Psoas muscle (tissue), 7 donors: ENCODE measurements at regions not wholly inside any gene's neighbourhood (a gene's known extent, or its start where the extent isn't known, plus 50 kb on each side); places are given as distances from the start of the nearest gene placed in this dataset.
A peak's percentile ranks its signal among the peaks of the same experiment; 100 is the strongest.

Experiments
- ATAC-seq, 4 donors: fragments of 200-7000 bp; cut with Tn5 transposase; one replicate each; pipeline ENCODE4 v1.9.1; 2020; ENCODE audit warnings: moderate library complexity in 3 of 4, mild to moderate bottlenecking in 2 of 4
- DNase-seq, 2 donors: peaks; one replicate each; pipeline ENCODE4 v3.0.0-alpha.2; 2020
- H3K27ac ChIP-seq: fragments of 200-600 bp; one replicate; pipeline ENCODE4 v1.8.0; 2022
- H3K27me3 ChIP-seq, 3 donors: fragments of 200-600 bp in 1 of 3; one replicate each; pipeline versions ENCODE4 v1.6.1 to v1.8.0; 2013 to 2022; ENCODE audit warnings: low read length in 2 of 3, mild to moderate bottlenecking in 2 of 3, moderate library complexity in 1 of 3; ENCODE audit not compliant: insufficient read depth in 3 of 3
- H3K36me3 ChIP-seq, 2 donors: fragments of 200-600 bp in 1 of 2; one replicate each; pipeline versions ENCODE4 v1.6.1 to v1.8.0; 2013 to 2022; ENCODE audit warnings: low read depth in 1 of 2, mild to moderate bottlenecking in 1 of 2, moderate library complexity in 1 of 2; ENCODE audit not compliant: insufficient read depth in 1 of 2
- H3K4me1 ChIP-seq: fragments of 200-600 bp; one replicate; pipeline ENCODE4 v1.8.0; 2022
- H3K4me3 ChIP-seq: fragments of 200-600 bp; one replicate; pipeline ENCODE4 v1.8.0; 2022; ENCODE audit warnings: mild to moderate bottlenecking
- H3K9me3 ChIP-seq: fragments of 200-600 bp; one replicate; pipeline ENCODE4 v1.8.0; 2022
- CTCF ChIP-seq: fragments of 200-600 bp; IDR thresholded peaks from one replicate; pipeline ENCODE4 v1.8.0; 2022; ENCODE audit warnings: antibody characterized with exemption
- WGBS, 3 donors: extraction: QIAGEN DNeasy Blood & Tissue Kit; methylation state at CpG; one replicate each; pipeline versions ENCODE4 v1.1.6 to v1.1.7; 2013; 5-methylcytosine and 5-hydroxymethylcytosine counted together
- intact Hi-C, 2 donors: fragments of 100-400 bp; cut with DNase I; formaldehyde crosslinking; loops; one replicate each; pipeline versions ENCODE4 v1.11.0 to v1.14.2; 2022
- donor health status: healthy with polysubstance abuse.
- donor health status: DM: no; HTN: no; CAD: no; lungs with moderate emphysema.
- donor health status: Bipolar disorder and iron deficiency.
- donor health status: healthy.
- donor health status: DM: yes; HTN: yes; CAD: no.
- donor health status: DM: no; HTN: no; CAD: no.
- donor health status: DM: yes; HTN: yes; CAD: no.

DNA sequence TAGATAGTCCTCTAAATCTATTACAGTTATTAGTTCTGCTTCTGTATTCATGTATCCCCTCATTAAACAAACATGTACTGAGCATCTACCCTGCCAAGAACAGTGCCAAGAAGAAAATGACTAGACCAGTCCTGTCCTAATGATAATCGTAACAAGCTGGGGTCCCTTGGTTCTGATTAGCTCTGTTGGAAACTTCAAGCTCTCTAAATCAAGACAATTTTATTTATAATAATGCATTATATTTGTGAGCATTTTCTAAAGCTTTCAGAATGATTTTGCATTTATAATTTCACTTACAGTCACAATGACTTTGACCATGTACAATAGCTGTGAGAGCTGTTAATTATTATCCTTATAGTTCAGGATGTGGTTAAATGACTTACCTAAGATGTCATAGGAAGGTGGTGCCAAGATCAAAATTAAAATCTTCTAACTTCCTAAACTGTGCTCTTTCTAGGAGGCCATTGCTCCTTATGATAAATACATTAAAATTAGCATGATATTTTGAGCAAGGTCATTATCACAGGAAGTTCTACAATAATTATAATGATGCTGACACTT lies 336.5 kb upstream of the SLC39A10 start:
- intact Hi-C loops: no loop called here
- DNase-seq (no peak), ATAC-seq (no peak)
- H3K27me3 ChIP-seq: no peaks in the 10 kb centered on the region
- no peaks in the 10 kb centered on the region for H3K9me3 ChIP-seq
- TF ChIP-seq CTCF: no peak
- 59 to 68% (median 62%) methylated on average over 1 of the region's 1 CpG for WGBS, 3 donors
- no peak overlapping the region for H3K27ac ChIP-seq
- H3K4me3 ChIP-seq: no peak overlapping the region
- H3K36me3 ChIP-seq: no peaks in the 10 kb centered on the region
- H3K4me1 ChIP-seq: peaks cover 5% of the 10 kb centered on the region

- Histone ChIP-seq H3K4me3 (no peak overlapping the region), H3K27ac (no peak overlapping the region), H3K27me3 (no peaks in the 10 kb centered on the region), H3K9me3 (no peaks in the 10 kb centered on the region), H3K4me1 (peaks cover 5% of the 10 kb centered on the region), H3K36me3 (no peaks in the 10 kb centered on the region)
- WGBS, 3 donors: 0 to 65% (median 59%) methylated on average over 1 of the region's 1 CpG
- TF ChIP-seq CTCF: no peak
- ATAC-seq (no peak), DNase-seq (no peak)
- intact Hi-C loops: no loop called here
These were observed 337.2 kb upstream of the SLC39A10 start for GRCh38 chr2:195319548-195320412.

DNA sequence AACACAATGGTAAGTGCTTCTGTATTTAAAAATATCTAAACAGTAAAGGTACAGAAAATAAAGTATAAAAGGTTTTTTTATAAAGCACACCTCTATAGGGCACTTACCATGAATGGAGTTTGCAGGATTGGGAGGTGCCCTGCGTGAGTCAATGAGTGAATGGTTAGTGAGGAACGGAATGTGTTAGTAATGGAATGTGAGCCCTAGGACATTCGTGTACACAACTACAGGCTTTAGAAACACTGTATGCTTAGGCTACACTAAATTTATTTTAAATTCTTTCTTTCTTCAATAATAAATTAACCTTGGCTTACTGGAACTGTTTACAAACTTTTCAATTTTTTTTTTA lies 337.9 kb upstream of the SLC39A10 start:
- Histone ChIP-seq H3K27me3 (no peaks in the 10 kb centered on the region), H3K4me1 (peaks cover 5% of the 10 kb centered on the region), H3K9me3 (no peaks in the 10 kb centered on the region), H3K4me3 (no peak overlapping the region), H3K27ac (no peak overlapping the region), H3K36me3 (no peaks in the 10 kb centered on the region)
- intact Hi-C loops: no loop called here
- TF ChIP-seq CTCF: no peak
- DNase-seq: no peak
- no peak for ATAC-seq
- WGBS, 3 donors: 50 to 61% (median 54%) methylated on average over 3 of the region's 3 CpGs

GRCh38 chr2:195318440-195319111 lies 338.4 kb upstream of the SLC39A10 start:
- intact Hi-C loops: no loop called here
- 10 to 22% (median 13%) methylated on average over 2 of the region's 2 CpGs for WGBS, 3 donors

More at GRCh38 chr2:195318440-195319111, 338.4 kb upstream of the SLC39A10 start:
- Histone ChIP-seq H3K27me3 (no peaks in the 10 kb centered on the region), H3K9me3 (no peaks in the 10 kb centered on the region), H3K36me3 (no peaks in the 10 kb centered on the region), H3K4me3 (no peak overlapping the region), H3K27ac (no peak overlapping the region), H3K4me1 (peaks cover 5% of the 10 kb centered on the region)
- peak; percentile 60 for TF ChIP-seq CTCF
- no peak for DNase-seq
- ATAC-seq: peak in 3 of 4 donors; percentile 63 to 76 (median 72)
